B cell (primary cell): ENCODE measurements at regions not wholly inside any gene's neighbourhood (a gene's known extent, or its start where the extent isn't known, plus 50 kb on each side); places are given as distances from the start of the nearest gene placed in this dataset.

Source experiments
- ATAC-seq: fragments of 200-7000 bp; cut with Tn5 transposase; one replicate; pipeline ENCODE4 v1.10.0; 2021; ENCODE audit warnings: low read depth, mild to moderate bottlenecking, moderate number of reproducible peaks, moderate library complexity
- CTCF ChIA-PET: fragments of 350-600 bp; sonication (Branson Sonifier 250); formaldehyde crosslinking; loops from one replicate; lab custom pipeline; 2021; ENCODE audit warnings: antibody characterized with exemption, inconsistent platforms; lab: Charles Lee
- POLR2A ChIA-PET: fragments of 350-600 bp; sonication (Branson Sonifier 250); formaldehyde crosslinking; loops from one replicate; lab custom pipeline; 2021; ENCODE audit warnings: antibody characterized with exemption; lab: Charles Lee
- DNase-seq: peaks from one replicate; pipeline ENCODE4 v3.0.0; 2013
- H2AFZ ChIP-seq: 2 replicates; pipeline ENCODE4 v1.6.1; 2012; ENCODE audit warnings: mild to moderate bottlenecking, low read depth, low read length; ENCODE audit not compliant: insufficient read depth, poor library complexity, severe bottlenecking
- H3K27ac ChIP-seq, 2 donors: 1 replicate in 1 of 2; 2 replicates in 1 of 2; pipeline ENCODE4 v1.5.1; 2012 to 2013; ENCODE audit warnings: low read length in 2 of 2, mild to moderate bottlenecking in 2 of 2, moderate library complexity in 1 of 2
- H3K27me3 ChIP-seq, 4 experiments: fragments of 200-600 bp in 1 of 4; sonication (generic) in 1 of 4; replicated peaks in 1 of 4; 1 replicate in 2 of 4; 2 replicates in 2 of 4; pipeline versions ENCODE4 v1.6.1 to v1.7.0; 2013 to 2016; ENCODE audit warnings: low read length in 3 of 4, mild to moderate bottlenecking in 2 of 4, mixed read lengths in 1 of 4, moderate library complexity in 1 of 4; ENCODE audit not compliant: insufficient read depth in 4 of 4, control insufficient read depth in 3 of 4; ENCODE audit errors: control extremely low read depth in 1 of 4
- H3K36me3 ChIP-seq, 2 experiments: replicated peaks in 1 of 2; 1 replicate in 1 of 2; 2 replicates in 1 of 2; pipeline versions ENCODE4 v1.6.1 to v1.7.1; 2013; ENCODE audit warnings: low read length in 1 of 2; ENCODE audit not compliant: insufficient read depth in 2 of 2, control insufficient read depth in 1 of 2; ENCODE audit errors: control extremely low read depth in 1 of 2, extremely low read depth in 1 of 2
- H3K4me1 ChIP-seq, 2 donors: fragments of 200-600 bp in 1 of 2; sonication (generic) in 1 of 2; 1 replicate in 1 of 2; 2 replicates in 1 of 2; pipeline versions ENCODE4 v1.5.1 to v1.6.1; 2013 to 2017; ENCODE audit warnings: low read length in 2 of 2; ENCODE audit not compliant: control insufficient read depth in 2 of 2, insufficient read depth in 2 of 2
- H3K4me2 ChIP-seq: replicated peaks from 2 replicates; pipeline ENCODE3; 2012; ENCODE audit warnings: mild to moderate bottlenecking, low read depth, low read length; ENCODE audit not compliant: poor library complexity, severe bottlenecking
- H3K4me3 ChIP-seq, 5 experiments: fragments of 200-600 bp in 1 of 5; sonication (generic) in 1 of 5; 1 replicate in 3 of 5; 2 replicates in 2 of 5; pipeline versions ENCODE4 v1.5.1 to v1.7.0; 2011 to 2016; ENCODE audit warnings: low read length in 4 of 5, mild to moderate bottlenecking in 4 of 5, low read depth in 2 of 5, control low read depth in 1 of 5, moderate library complexity in 1 of 5; ENCODE audit not compliant: insufficient read depth in 1 of 5; ENCODE audit errors: control extremely low read depth in 1 of 5, extremely low read depth in 1 of 5
- H3K79me2 ChIP-seq: fragments of 200-600 bp; sonication (generic); one replicate; pipeline ENCODE4 v1.6.0; 2016; ENCODE audit warnings: low read length; ENCODE audit not compliant: control insufficient read depth, insufficient read depth
- H3K9ac ChIP-seq: fragments of 200-600 bp; sonication (generic); 2 replicates; pipeline ENCODE4 v1.6.1; 2017; ENCODE audit warnings: mild to moderate bottlenecking, low read length, moderate library complexity
- H3K9me3 ChIP-seq, 3 donors: one replicate each; pipeline versions ENCODE4 v1.6.1 to v1.7.1; 2013; ENCODE audit warnings: low read length in 2 of 3; ENCODE audit not compliant: control insufficient read depth in 2 of 3, insufficient read depth in 1 of 3; ENCODE audit errors: control extremely low read depth in 1 of 3
- H4K20me1 ChIP-seq: 2 replicates; pipeline ENCODE4 v1.6.0; 2012; ENCODE audit warnings: mild to moderate bottlenecking, low read length; ENCODE audit not compliant: insufficient read depth, control insufficient read depth, poor library complexity, severe bottlenecking
- H3K27ac Mint-ChIP-seq: one replicate; pipeline ENCODE4 v1.8.0; 2021; ENCODE audit warnings: mixed read lengths
- H3K27me3 Mint-ChIP-seq: one replicate; pipeline ENCODE4 v1.8.0; 2021; ENCODE audit warnings: mixed read lengths
- H3K4me1 Mint-ChIP-seq: one replicate; pipeline ENCODE4 v1.8.0; 2021; ENCODE audit warnings: mixed read lengths
- H3K4me3 Mint-ChIP-seq: one replicate; pipeline ENCODE4 v1.8.0; 2021; ENCODE audit warnings: mixed read lengths
- H3K9me3 Mint-ChIP-seq: one replicate; pipeline ENCODE4 v1.8.0; 2022; ENCODE audit warnings: mixed read lengths; ENCODE audit not compliant: insufficient read depth
- CTCF ChIP-seq: fragments of 200-600 bp; IDR thresholded peaks from one replicate; pipeline ENCODE4 v1.8.0; 2022; ENCODE audit warnings: antibody characterized with exemption, mild to moderate bottlenecking
- EZH2 ChIP-seq: IDR thresholded peaks from 2 replicates; pipeline ENCODE4 v1.6.1; 2012; ENCODE audit warnings: borderline replicate concordance, low read depth, mild to moderate bottlenecking, moderate library complexity, low read length; ENCODE audit not compliant: insufficient read depth, poor library complexity, severe bottlenecking
- WGBS: methylation state at CpG from one replicate; pipeline ENCODE4 v1.1.5; 2013; ENCODE audit warnings: missing lambda C conversion rate; ENCODE audit not compliant: insufficient coverage; 5-methylcytosine and 5-hydroxymethylcytosine counted together
- intact Hi-C: fragments of 100-400 bp; cut with micrococcal nuclease; formaldehyde crosslinking; loops from one replicate; pipeline ENCODE4 v1.10.0; 2022

GRCh38 chr2:102932501-102932900 is 170.7 kb downstream of the TMEM182 start:
- H3K27me3 ChIP-seq: no peaks in the 10 kb centered on the region
- H3K9ac ChIP-seq: no peak overlapping the region
- ChIA-PET CTCF (no interaction called here), POLR2A (no interaction called here)
- no peaks in the 10 kb centered on the region for H3K4me1 ChIP-seq
- WGBS: 83% methylated on average over 6 of the region's 6 CpGs
- peaks cover 2% of the 10 kb centered on the region for H3K9me3 Mint-ChIP-seq
- TF ChIP-seq EZH2: no peak
- TF ChIP-seq CTCF: no peak
- no peak for DNase-seq
- no peak overlapping the region for H3K27ac Mint-ChIP-seq
- H3K27me3 Mint-ChIP-seq: no peaks in the 10 kb centered on the region
- H3K4me3 ChIP-seq: no peak overlapping the region
- H3K36me3 ChIP-seq: no peaks in the 10 kb centered on the region
- no peak overlapping the region for H3K4me3 Mint-ChIP-seq
- H4K20me1 ChIP-seq: no peaks in the 10 kb centered on the region
- ATAC-seq: no peak
- no peak overlapping the region for H2AFZ ChIP-seq
- no peak overlapping the region for H3K4me2 ChIP-seq
- no peaks in the 10 kb centered on the region for H3K79me2 ChIP-seq
- no peaks in the 10 kb centered on the region for H3K9me3 ChIP-seq
- no peaks in the 10 kb centered on the region for H3K4me1 Mint-ChIP-seq
- intact Hi-C loops: no loop called here
- no peak overlapping the region for H3K27ac ChIP-seq

- no peak overlapping the region for H3K27ac Mint-ChIP-seq
- ChIA-PET POLR2A (no interaction called here), CTCF (no interaction called here)
- Histone ChIP-seq H4K20me1 (no peaks in the 10 kb centered on the region), H3K4me3 (no peak overlapping the region), H3K27ac (no peak overlapping the region), H3K27me3 (no peaks in the 10 kb centered on the region), H3K4me2 (no peak overlapping the region), H3K4me1 (no peaks in the 10 kb centered on the region), H3K36me3 (no peaks in the 10 kb centered on the region), H3K79me2 (no peaks in the 10 kb centered on the region), H2AFZ (no peak overlapping the region), H3K9me3 (no peaks in the 10 kb centered on the region), H3K9ac (no peak overlapping the region)
- H3K4me3 Mint-ChIP-seq: no peak overlapping the region
- intact Hi-C loops: no loop called here
- H3K27me3 Mint-ChIP-seq: no peaks in the 10 kb centered on the region
- ATAC-seq: no peak
- H3K4me1 Mint-ChIP-seq: no peaks in the 10 kb centered on the region
- DNase-seq: no peak
- TF ChIP-seq EZH2: no peak
- no peak for TF ChIP-seq CTCF
- peaks cover 2% of the 10 kb centered on the region for H3K9me3 Mint-ChIP-seq
- WGBS: no CpG with 5 or more reads among the region's 1 CpG
These were observed 177.4 kb downstream of the TMEM182 start for GRCh38 chr2:102939207-102939606.
